ENCODE measurements at regions not wholly inside any gene's neighbourhood (a gene's known extent, or its start where the extent isn't known, plus 50 kb on each side); places are given as distances from the start of the nearest gene placed in this dataset.

DNA sequence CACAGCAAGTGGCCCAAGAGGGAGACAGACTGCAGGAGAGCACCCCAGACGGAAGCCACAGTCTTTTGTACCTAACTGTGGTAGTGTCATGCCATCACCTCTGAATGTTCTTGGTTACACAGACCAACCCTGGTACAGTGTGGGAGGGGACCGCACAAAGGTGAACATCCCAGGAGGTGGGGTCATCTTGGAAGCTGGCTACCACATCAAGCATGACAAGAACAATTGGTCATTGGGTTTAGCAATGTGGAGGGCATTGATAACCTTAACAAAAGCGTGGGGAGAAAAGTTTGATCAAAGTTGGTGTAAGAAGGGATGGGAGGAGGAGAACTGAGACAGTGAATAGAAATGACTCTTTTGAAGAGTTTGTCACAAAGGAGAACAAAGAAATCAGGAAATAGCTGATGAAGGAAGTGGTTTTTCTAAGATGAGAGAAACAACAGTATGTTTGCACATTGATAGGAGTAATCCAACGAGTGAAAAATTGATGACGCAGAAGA lies 87.1 kb upstream of the CACNA1E start:
- no peak overlapping the region for H3K4me3 ChIP-seq (ENCODE audit: low read depth, low read length)
- TF ChIP-seq, protein P1, sequence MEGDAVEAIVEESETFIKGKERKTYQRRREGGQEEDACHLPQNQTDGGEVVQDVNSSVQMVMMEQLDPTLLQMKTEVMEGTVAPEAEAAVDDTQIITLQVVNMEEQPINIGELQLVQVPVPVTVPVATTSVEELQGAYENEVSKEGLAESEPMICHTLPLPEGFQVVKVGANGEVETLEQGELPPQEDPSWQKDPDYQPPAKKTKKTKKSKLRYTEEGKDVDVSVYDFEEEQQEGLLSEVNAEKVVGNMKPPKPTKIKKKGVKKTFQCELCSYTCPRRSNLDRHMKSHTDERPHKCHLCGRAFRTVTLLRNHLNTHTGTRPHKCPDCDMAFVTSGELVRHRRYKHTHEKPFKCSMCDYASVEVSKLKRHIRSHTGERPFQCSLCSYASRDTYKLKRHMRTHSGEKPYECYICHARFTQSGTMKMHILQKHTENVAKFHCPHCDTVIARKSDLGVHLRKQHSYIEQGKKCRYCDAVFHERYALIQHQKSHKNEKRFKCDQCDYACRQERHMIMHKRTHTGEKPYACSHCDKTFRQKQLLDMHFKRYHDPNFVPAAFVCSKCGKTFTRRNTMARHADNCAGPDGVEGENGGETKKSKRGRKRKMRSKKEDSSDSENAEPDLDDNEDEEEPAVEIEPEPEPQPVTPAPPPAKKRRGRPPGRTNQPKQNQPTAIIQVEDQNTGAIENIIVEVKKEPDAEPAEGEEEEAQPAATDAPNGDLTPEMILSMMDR (IDR thresholded peaks at IDR 0.05; ENCODE audit: low read depth, low read length, missing control alignments): no peak
- in situ Hi-C loops (cut with HindIII; ENCODE audit: low sequenced_read_pairs): no loop called here
- DNase-seq (ENCODE audit: low read depth): no peak

DNA sequence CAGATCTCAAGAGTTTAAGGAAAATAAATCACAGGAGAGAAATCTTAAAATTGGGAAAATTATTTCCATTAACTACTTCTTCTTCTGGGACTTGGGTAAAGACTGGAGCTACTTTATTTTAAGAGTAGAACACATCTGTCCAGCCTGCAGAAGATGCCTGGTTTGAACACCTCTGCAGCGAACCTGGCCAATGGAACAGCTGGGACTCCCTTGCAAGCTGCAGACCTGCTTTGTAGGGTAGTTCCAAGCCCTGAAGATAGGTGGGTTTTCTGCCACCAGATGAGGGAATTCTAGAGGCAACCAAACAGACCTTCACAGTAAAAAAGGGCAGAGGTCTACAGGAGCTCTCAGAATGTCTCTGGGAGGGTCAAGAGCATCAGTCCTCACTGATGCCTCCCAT lies 86.5 kb upstream of the CACNA1E start:
- DNase-seq (ENCODE audit: low read depth): no peak
- TF ChIP-seq, protein P1 (IDR thresholded peaks at IDR 0.05; ENCODE audit: low read depth, low read length, missing control alignments): no peak
- H3K4me3 ChIP-seq (ENCODE audit: low read depth, low read length): no peak overlapping the region
- in situ Hi-C loops (cut with HindIII; ENCODE audit: low sequenced_read_pairs): no loop called here

DNA sequence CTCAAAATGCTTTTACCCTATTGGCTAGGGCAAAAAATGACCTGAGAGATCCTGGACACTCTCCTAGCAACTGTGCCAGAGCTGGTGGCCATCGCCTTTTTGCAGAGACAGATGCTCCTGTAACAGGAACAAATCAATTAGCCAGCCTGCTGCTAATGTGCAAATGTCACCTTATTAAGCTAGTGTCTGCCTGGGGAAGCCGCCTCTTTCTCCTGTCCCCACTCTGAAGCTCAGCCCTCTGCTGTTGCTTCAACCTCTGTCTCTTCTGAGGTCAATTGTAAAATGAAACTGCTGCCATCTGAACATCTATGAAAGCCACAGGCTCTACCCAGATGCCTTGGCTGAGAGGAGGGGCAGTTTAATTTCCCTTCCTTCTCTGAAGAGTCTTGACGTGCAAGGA lies 85.5 kb upstream of the CACNA1E start:
- TF ChIP-seq, protein P1 (IDR thresholded peaks at IDR 0.05; ENCODE audit: low read depth, low read length, missing control alignments): no peak
- no peak overlapping the region for H3K4me3 ChIP-seq (ENCODE audit: low read depth, low read length)
- in situ Hi-C loops (cut with HindIII; ENCODE audit: low sequenced_read_pairs): no loop called here
- no peak for DNase-seq (ENCODE audit: low read depth)

DNA sequence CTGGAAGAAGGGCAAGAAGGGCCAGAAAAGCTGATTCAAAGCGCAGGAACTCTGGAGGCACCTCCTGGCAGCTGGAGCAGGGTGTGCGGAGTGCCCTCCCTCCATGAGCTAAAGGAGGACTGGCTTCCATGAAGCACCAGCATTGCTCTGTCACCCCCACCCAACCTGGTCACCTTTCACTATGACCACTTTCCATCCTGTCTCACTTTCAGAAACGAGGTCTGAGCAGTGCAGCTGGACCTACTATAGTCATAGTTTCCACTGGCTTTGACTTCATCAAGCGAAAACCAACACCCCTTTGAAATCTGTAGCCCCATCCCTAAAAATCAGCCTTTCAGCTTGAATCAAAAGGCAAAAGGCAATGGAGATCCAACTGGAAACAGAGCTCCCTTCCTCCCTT lies 84.8 kb upstream of the CACNA1E start:
- in situ Hi-C loops (cut with HindIII; ENCODE audit: low sequenced_read_pairs): no loop called here
- H3K4me3 ChIP-seq (ENCODE audit: low read depth, low read length): no peak overlapping the region
- TF ChIP-seq, protein P1 (IDR thresholded peaks at IDR 0.05; ENCODE audit: low read depth, low read length, missing control alignments): no peak
- no peak for DNase-seq (ENCODE audit: low read depth)

DNA sequence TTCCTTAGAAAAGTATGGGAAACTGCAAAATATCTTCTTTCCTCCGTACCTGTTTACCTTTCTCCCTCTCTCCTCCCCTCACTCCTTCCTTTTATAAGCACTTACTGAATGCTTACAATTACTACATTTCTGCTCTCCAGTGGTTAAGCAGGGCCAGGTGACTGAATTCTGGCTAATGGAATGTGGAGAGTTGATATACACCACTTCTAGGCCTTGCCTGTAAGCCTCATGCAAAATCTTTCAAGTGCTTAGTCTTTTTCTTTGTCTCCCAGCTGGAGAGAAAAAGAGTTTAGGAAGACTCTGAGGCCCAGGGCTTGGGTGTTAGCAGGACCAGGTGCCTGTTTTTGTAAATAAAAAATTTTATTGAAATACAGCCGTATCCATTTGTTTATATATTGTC lies 77.7 kb upstream of the CACNA1E start:
- in situ Hi-C loops (cut with HindIII; ENCODE audit: low sequenced_read_pairs): loop anchor here (25.0 kb wide), 1 partner anchor 193 kb away; no protein-coding TSS in a partner anchor
- TF ChIP-seq, protein P1 (IDR thresholded peaks at IDR 0.05; ENCODE audit: low read depth, low read length, missing control alignments): no peak
- no peak for DNase-seq (ENCODE audit: low read depth)
- no peak overlapping the region for H3K4me3 ChIP-seq (ENCODE audit: low read depth, low read length)

DNA sequence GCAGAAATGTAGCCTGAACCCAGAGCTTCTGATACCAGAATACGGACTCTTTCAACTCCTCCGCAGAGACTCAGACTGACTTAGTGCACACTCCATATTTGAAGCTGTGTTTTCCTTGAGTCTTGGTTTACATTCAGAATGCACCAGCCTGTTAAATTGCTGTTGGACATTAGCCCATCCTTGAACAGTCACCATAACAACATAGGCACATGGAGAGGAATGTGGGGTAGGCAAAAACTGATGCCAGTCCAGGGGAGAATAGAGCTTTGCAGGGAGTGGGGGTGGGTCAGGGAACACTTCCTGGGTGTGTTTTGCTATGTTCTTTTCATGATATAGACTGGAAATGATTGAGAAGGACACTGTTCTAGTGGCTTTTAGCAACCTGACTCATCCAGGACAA lies 76.3 kb upstream of the CACNA1E start:
- no peak overlapping the region for H3K4me3 ChIP-seq (ENCODE audit: low read depth, low read length)
- DNase-seq (ENCODE audit: low read depth): no peak
- TF ChIP-seq, protein P1 (IDR thresholded peaks at IDR 0.05; ENCODE audit: low read depth, low read length, missing control alignments): no peak
- in situ Hi-C loops (cut with HindIII; ENCODE audit: low sequenced_read_pairs): loop anchor here (25.0 kb wide), 1 partner anchor 195 kb away; no protein-coding TSS in a partner anchor
